MV-4-11 (cell line): ENCODE measurements at regions not wholly inside any gene's neighbourhood (a gene's known extent, or its start where the extent isn't known, plus 50 kb on each side); places are given as distances from the start of the nearest gene placed in this dataset.
A peak's percentile ranks its signal among the peaks of the same experiment; 100 is the strongest.

ENCODE experiments used
- DNase-seq: peaks from one replicate; lab custom pipeline; 2025; lab: John Stamatoyannopoulos, UW

DNA sequence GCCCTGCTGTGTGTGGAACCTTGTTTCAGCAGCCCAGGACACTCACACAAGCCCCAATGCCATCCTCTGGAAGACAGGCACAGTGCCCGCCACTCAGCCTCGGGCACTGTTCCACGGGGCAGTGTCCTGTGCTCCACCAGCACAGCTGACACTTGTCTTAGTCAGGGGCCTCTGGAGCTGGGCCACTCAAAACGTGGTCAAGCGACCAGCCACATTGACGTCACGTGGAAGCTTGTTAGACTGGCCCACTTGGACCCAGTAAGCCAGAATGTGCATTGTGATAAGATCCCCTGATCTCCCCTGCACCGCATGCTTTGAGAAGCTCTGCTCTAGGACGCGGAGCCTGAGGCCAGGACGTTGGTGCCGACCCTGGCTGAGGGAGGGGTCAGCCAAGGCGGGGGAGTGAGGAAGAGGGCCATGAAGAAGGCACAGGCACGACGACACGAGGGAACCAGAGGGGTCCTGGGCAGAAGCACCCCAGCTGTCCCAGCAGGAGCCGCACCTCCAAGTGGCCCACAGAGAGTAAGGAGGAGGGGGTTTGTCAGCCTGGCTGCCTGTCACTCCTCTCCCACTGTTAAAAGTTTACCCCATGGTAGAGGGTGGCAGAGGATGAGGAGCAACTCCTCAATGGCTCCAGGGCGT lies 64.6 kb downstream of the LINC01488 start:
- DNase-seq, result no peak

DNA sequence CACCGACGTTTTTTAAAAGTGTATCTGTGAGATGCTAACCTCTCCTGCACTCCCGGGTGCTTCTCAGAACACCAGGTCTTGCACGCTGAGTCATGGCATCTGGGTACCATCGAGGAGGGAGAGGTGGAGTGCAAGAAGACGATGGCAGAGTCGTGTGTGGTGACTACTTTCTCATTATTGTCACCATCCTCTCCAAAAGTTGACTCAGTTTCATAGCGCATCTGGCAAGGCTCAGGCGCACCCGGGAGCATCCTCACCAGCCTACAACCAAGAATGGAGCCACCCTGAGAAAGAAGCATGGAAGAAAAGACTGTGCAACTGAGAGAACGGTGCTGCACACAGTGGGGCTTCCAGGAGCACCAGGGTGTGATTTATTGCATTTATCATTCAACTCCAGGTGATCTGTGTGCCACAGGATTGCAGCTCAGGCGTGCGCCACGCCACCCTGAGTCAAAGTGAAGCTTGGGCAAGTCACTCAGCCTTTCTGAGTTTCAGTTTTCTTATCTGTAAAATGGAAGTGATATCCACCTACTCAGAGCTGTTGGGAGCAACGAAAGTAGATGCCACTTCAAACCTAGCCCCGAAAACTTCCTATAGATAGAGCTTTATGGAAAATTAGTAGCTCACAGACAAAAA lies 65.4 kb downstream of the LINC01488 start:
- DNase-seq, result no peak

DNA sequence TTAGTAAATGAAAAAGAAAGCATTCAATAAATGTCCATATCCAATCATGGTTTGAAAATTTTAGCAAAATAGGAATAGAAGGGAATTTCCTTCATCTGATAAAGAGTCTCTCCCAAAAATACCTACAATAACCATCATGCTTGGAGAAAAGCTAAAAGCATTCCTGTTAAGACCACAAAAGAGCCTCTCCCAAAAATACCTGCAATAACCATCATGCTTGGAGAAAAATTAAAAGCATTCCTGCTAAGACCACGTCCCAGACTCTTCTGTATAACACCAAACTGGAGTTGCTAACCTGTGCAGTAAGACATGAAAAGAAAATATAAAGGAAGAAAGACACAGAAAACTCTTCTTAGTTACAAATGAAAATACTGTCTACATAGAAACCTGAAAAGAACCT lies 69.4 kb downstream of the LINC01488 start:
- no peak for DNase-seq

DNA sequence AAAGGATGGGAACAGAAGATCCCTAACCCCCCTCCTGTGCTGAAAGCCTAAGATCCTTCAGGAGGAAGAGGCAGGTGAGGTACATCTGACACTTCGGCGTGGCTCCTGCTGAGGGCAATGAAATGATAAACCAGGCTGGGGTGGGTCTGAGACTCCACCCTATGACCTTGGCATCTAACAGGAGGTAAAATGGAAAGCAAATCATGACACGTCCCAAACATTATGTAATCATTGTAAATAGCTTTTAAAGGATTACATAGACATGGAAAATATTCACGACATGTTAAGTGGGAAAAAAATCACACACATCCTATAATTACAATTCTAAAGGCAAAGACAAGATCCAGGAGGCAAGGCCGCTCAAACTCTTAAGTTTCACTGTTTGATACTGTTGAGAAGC lies 70.5 kb downstream of the LINC01488 start:
- DNase-seq, result no peak

DNA sequence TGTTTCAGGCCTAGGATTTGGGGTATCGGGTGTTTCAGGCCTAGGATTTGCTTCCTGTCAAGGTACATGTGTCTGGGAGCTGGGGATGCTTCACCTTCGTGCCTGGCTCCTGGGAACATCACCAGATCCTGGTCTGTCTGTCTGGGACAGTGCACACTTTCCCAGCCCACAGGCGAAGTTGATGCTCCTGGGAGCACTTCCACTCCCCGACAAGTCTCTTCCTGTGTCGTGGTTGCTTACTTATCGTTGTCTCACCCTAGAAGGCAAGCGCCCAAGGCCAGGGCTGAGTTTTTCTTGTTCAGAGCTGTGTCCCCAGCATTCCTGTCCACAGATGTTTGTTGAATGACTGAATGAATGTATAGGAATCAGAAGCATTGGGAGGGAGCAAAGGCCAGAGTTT lies 71.5 kb downstream of the LINC01488 start:
- DNase-seq, result no peak

DNA sequence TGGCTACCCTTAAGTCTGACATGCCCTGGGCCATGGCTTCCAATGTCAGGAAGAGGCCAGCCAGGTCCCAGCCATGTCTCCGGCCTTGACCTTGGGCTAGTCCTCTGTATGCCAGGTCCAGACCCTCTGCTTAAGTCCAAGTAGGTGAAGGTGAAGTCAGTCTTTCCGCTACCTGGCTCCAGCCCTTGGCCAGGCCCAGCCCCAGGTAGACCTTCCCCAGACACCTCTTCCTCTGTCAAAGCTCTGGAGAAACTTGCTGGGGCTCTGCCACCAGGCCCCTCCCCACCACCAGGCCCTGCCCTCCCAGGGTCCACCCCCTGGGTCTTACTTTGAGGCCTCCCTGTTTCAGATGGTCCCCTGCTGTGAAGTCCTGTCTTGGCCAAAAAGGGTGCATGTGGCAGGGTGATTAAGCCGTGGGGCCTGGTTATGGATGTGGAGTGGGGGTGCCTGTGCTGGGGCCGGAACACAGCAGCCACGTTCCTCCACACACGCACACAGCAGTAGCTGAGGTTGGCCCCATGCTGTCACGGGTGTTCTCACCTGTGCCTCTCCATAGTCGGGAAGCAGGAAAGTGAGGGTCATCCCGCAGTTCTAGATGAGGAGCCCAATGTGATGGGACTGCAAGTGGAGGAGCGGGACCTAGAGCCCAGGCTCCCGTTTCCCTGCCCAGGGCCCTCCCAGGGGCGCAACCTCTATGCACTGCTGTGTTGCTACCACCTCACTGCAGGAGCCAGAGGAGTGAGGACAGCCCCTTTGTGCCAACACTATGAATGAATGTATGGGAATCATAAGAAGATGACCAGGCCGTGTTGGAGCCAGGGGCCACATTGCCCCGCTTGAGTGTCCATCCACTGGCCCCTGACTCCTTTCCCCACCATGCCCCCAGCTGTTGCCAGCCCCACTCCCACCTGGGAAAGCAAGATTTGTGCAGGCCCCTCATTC lies 72.2 kb downstream of the LINC01488 start:
- no peak for DNase-seq

DNA sequence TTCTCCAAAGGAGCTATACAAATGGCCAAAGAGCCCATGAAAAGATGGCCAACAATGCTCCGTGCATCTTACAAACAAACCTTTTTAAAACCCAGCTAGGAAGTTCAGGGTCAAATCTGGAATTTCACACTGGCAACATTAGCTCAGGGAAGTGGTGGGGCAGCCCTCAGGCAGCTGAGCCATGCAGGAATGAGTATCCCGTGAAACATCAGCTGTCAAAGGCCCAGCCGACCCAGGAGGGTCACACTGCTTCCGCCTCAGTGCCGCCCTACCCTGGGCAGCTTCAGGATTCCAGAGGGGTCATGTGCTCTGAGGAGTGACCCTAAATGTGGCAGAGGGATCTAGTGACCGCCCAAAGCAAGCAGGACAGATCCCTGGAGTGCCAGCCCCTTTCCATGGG lies 73.4 kb downstream of the LINC01488 start:
- DNase-seq, result no peak

DNA sequence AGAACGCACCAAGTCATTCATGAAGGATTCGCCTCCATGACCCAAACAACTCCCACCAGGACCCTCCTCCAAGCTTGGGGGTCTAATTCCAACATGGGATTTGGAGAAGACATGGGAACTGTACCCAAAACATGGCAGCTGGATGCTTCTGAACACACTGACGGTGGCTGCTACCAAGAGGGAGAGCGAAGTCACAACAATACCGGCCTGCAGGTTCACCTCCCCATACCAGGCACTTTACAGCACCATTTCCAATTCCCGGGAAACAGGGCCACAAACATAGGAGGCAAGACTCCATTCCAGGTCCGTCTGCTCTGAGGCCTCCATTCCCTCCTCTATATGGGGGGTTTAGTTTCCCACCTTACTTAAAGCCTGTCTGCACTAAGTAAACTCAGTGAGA lies 75.8 kb downstream of the LINC01488 start:
- no peak for DNase-seq

DNA sequence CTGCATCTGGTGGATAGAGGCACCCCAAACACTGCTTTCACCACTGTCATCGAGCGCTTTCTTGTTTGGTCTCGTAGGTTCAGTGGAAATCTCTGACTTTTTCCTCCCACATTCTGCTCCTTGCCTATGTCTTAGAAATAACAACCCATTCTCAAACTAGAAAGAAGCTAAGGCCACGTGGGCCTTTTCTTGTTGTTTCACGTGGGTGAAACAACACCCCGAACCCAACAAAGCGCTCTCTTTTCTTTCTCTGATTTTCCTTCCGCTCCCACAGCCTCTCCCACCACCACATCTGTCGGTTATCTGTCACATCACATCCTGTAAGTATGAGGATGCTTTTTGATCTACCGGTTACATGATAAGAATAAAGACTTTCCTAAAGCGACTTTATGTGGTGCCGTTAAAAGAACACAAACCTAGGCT lies 77.1 kb downstream of the LINC01488 start:
- DNase-seq, result no peak

DNA sequence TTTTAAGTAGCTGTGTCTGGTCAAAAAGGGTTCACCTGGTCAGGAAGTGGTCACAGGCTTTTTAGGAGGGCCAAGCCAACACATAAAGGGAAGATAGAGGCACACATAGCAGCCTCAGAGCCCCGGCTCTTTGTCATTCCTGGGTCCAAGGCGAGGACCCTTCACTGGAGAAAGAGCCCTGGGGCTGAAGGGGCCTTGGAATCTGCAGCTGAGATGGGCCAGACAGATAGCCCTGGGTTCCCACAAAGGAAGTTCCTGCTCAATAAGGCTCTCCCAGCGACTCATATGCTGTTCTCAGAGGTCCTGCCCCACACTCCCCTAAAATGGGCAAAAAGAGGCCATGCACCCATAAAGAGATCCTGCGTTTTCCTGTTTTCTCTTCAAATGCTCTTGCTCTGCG lies 77.7 kb downstream of the LINC01488 start:
- no peak for DNase-seq

DNA sequence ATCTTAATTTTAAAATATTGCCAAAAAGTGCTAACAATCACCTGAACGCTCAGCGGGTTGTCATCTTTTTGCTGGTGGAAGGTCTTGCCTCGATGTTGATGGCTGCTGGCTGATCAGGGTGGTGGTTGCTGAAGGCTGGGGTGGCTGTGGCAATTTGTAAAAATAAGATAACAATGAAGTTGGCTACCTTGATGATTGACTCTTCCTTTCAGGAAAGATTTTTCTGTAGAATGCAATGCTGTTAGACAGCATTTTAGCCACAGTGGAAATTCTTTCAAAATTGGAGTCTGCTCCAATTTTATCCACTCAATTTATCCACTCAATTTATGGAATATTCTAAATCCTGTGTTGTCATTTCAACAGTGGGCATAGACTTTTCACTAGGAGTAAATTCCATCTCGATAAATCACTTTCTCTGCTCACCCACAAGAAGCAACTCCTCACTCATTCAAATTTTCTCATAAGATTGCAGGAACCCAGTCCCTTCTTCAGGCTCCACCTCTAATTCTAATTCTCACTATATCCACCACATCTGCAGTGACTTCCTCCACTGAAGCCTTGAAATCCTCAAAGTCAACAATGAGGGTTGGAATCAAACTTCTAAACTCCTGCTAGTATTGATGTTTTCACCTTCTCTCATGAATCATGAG lies 78.8 kb downstream of the LINC01488 start:
- DNase-seq, result no peak

DNA sequence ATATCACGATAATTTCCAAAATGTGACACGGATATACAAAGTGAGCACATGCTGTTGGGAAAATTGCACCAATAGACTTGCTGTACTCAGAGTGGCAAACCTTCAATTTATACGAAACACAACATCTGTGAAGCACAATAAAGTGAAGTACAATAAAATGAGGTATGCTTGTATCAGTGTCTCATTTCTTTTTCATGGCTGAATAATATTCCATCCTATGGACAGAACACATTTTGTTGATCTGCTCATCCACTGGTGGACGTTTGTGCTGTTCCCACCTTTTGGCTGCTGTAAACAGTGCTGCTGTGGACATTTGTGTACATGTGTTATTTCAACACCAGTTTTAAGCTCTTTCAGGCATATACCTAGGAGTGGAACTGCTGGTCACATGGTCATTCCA lies 78.7 kb upstream of the CCND1 start:
- DNase-seq, result no peak

DNA sequence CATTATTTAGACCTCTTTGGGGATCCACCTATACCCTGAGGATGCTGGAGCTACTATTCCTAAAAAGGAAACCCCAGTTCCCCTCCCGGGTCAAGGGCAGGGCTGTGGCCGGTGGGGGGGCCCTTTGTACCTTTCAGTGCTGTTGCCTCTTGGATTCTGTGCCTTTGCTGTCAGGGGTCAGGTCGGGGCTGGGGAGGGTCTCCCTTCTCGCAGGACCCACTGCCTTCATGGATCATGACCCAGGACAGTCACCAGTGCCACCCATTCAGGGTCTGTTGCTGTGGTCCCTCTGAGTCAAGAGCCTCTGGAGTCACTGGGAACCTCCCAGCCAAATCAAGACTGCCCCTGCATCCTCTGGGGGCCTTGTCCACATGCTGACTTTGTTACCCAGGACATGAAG lies 78.1 kb upstream of the CCND1 start:
- no peak for DNase-seq

DNA sequence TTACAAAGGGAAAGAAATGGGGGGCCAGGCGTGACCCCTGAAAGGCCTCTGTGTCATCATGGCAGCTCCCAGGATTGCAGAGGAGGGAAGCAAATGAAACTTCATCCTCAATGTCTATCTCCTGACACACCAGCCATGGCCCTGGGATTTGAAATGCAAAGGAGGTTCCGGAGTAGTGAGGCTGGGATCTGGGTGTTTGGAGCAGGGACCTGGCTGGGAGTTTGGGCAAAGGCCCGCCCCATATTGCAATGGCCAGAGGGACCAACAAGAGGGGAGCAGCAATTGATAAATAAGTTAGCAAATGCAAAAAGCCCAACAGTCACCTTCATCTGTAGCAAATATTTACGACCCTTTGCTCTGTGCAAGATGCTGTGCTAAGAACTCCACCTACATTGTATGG lies 77.7 kb upstream of the CCND1 start:
- DNase-seq, result no peak

DNA sequence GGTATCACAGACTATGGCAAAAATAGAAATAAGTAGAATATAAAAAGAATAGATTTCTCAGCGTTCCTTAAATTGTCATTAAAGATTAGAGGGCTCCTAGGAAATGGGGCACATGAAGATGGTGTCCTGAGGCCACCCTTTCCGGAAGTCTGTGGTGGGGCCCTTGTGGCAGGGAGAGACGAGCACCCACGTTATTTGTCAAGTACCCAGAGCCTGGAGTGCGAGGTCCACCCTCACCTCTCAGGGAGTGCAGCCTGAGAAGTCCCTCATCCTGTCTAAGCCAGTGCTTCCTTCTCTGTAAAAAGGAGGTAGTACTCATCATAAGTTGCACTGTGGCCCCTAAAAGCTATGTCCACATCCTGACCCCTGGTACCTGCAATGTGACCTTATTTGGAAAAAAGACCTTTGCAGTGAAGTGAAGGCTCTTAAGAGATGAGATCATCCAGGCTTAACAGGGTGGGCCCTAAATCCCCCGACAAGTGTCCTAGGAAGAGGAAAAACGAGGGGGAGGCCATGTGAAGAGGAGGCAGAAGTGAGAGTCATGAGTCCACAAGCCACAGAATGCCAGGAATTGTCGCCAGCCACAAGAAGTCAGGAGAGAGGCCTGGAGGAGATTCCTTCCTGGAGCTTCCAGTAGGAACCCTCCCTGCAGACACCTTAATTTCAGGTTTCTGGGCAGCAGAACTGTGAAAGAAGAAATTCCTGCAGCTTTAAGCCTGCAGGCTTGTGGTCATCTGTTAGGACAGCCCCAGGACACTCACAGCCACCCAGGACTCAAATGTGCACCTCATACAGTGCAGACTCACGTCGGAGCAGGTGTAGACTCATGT lies 76.8 kb upstream of the CCND1 start:
- DNase-seq, result no peak

DNA sequence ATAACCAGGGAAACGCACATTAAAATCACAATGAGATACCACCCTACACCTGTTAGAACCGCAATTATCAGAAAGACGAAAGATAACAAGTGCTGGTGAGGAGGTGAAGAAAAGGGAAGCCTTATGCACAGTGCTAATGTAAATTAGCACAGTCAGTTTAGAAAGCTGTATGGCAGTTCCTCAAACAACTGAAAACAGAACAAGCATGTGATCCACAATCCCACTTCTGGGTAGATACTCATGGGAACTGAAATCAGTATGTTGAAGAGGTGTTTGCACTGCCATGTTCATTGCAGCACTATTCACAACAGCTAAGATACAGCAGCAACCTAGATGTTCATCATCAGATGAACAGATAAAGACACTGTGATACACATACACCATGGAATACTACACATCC lies 75.0 kb upstream of the CCND1 start:
- DNase-seq, result peak; percentile 60

DNA sequence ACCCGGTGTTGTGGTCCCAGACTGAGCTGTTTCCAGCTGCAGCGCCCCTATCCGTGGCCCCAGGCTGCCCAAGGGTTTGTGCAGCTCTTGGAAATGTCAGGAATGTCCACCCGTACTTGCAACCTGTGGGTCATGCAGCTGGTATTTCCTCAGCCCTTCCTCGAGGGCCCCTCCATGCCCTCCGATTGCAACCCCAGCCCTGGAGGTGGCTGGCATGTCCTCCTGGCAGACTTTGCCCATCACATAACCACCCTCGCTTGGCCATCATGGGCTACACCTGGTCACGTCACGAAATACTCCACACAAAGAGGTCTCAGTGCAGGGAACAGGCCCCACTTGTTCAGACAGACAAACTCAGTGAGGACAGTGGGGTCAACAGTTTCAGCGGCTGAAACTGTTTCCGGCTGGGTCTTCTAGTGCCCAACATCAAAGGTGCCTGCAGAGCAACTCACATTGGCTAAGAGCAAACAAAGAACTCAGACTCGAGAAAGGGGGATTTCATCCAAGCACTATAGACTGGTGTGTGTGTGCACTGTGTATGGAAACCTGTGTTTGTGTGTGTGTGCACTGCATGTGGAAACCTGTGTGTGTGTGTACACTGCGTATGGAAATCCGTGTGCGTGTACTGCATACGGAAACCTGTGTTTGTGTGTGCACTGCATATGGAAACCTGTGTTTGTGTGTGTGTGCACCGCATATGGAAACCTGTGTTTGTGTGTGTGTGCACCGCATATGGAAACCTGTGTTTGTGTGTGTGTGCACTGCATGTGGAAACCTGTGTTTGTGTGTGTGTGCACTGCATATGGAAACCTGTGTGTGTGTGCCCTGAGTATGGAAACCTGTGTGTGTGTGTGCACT lies 72.8 kb upstream of the CCND1 start:
- DNase-seq, result no peak

DNA sequence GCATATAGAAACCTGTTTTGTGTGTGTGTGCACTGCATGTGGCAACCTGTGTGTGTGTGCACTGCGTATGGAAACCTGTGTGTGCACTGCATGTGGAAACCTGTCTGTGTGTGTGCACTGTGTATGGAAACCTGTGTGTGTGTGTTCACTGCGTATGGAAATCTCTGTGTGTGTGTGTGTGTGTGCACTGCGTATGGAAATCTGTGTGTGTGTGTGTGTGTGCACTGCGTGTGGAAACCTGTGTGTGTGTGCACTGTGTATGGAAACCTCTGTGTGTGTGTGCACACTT lies 72.2 kb upstream of the CCND1 start:
- DNase-seq, result no peak

DNA sequence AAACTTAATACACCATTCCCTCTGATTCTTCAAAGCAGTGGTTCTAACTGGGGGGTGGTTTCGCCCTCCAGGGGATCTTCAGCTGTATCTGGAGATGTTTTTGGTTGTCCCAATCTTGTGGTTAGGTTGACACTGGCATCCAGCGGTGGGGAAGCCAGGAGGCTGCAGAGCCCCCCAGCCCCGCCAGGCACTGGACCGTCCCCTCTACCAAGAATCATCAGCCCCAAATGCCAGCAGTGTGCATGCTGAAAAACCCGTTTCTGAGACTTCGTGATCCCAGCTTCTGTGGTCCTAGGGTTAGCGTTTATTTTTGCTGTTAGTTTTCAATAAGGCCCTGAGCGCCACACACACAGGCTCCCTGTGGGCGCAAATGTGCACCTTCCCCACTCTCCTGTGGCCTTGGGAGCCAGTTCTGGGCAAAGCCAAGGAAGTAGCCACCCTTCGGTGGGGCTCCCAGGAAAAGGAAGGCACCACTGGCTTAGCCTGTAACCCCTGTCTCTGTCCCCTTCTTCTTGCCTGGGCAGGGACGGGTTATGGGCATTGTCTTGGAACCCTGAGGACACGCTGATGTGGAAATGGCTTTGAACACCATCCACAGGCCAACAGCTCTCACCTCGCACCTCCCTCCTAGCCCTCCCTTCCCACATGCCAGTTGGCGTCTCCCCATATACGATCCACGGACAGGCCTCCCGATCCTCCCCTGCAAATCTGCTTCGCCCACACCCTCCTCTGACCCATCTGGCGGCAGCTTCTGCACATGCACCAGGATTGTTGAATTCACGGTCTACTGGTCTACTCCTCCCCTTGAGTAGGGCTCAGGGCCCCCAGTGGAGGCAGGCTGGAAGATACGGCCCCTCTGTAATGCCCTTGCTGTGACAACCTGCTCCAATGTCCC lies 71.4 kb upstream of the CCND1 start:
- DNase-seq, result no peak
